B cell (primary cell): ENCODE measurements at regions not wholly inside any gene's neighbourhood (a gene's known extent, or its start where the extent isn't known, plus 50 kb on each side); places are given as distances from the start of the nearest gene placed in this dataset.

Experiments used
- CTCF ChIP-seq: fragments of 200-600 bp; IDR thresholded peaks from one replicate; pipeline ENCODE4 v1.8.0; 2022; ENCODE audit warnings: antibody characterized with exemption, mild to moderate bottlenecking
- EZH2 ChIP-seq: IDR thresholded peaks from 2 replicates; pipeline ENCODE4 v1.6.1; 2012; ENCODE audit warnings: borderline replicate concordance, low read depth, mild to moderate bottlenecking, moderate library complexity, low read length; ENCODE audit not compliant: insufficient read depth, poor library complexity, severe bottlenecking

GRCh38 chr3:24722087-24722486, 227.4 kb upstream of the THRB start:
- TF ChIP-seq CTCF (no peak), EZH2 (no peak)
